IPS-15b (cell line): ENCODE measurements at regions not wholly inside any gene's neighbourhood (a gene's known extent, or its start where the extent isn't known, plus 50 kb on each side); places are given as distances from the start of the nearest gene placed in this dataset.

Experiments
- H3K27me3 ChIP-seq: one replicate; pipeline ENCODE4 v1.6.1; 2013; ENCODE audit warnings: low read length; ENCODE audit not compliant: control insufficient read depth, insufficient read depth
- H3K36me3 ChIP-seq: one replicate; pipeline ENCODE4 v1.6.1; 2013; ENCODE audit warnings: low read length; ENCODE audit not compliant: control insufficient read depth, insufficient read depth
- H3K4me1 ChIP-seq: one replicate; pipeline ENCODE4 v1.6.1; 2013; ENCODE audit warnings: mild to moderate bottlenecking, low read length; ENCODE audit not compliant: control insufficient read depth, insufficient read depth
- H3K4me3 ChIP-seq: one replicate; pipeline ENCODE4 v1.5.1; 2013; ENCODE audit warnings: low read depth, low read length
- H3K9ac ChIP-seq: one replicate; pipeline ENCODE4 v1.6.1; 2013; ENCODE audit warnings: low read depth, mild to moderate bottlenecking, low read length
- H3K9me3 ChIP-seq: one replicate; pipeline ENCODE4 v1.6.1; 2013; ENCODE audit warnings: mild to moderate bottlenecking, low read length; ENCODE audit not compliant: control insufficient read depth, insufficient read depth

DNA sequence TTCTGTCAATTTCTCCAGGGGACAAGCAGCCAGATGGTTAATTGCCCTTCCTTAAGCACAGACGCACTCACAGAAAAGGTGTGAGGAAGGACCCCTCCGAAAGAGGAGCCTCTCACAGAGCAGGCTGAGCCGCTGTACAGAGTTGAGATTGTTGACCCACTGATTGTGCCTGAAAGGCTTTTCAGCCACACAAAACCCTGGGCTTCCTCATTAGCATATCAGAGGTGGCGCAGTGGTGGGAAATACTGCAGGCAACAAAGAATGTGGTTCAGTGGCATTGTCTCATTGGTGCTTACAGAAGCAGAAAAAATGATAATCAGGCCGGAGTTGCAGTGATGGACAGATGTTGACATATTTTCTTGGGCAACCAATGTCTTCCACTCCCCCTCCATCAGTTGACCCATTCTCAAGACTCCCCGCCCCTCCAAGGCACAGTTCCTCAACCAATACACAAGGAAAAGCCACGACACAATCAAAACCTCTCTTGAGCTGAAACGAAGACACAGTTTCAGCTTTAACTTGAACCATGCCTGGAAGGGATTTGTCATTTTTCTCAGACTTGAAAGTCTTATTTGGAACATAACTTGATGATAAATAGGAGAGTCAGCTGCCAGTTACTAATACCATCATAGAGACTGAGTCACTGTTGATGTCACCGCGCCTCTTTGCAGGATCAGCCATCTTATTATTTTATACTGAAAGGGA is 53.1 kb downstream of the ATXN3L start:
- Histone ChIP-seq H3K4me3 (no peak overlapping the region), H3K36me3 (no peaks in the 10 kb centered on the region), H3K9ac (no peak overlapping the region), H3K9me3 (no peaks in the 10 kb centered on the region), H3K27me3 (no peaks in the 10 kb centered on the region), H3K4me1 (no peaks in the 10 kb centered on the region)

DNA sequence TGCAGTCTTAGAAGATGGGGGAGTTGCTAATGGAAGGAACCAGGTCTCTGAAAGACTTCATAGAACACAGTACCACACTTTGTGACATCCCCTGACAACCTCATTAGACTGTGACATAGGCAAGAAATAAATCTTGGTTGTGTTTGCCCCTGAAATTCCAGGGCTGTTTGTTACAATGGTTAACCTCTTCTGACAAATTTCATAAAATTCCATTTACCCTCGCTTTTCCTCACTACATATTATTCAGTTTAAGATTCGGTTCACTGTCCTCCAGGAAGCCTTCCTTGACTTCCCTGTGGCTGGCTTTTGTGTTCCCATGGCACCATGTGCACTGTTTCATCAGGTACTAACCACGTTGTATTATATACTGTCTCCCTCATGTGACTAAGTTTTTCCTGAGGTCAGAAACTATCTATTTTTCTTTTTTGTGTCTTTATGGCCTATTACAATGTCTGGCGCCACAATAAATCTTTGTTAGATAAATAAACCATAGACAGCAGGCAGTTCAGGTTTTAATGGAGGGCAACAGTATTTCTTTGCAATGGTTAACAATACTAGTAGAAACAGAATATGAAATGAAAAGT is 54.2 kb downstream of the ATXN3L start:
- Histone ChIP-seq H3K27me3 (no peaks in the 10 kb centered on the region), H3K9ac (no peak overlapping the region), H3K36me3 (no peaks in the 10 kb centered on the region), H3K4me1 (no peaks in the 10 kb centered on the region), H3K9me3 (no peaks in the 10 kb centered on the region), H3K4me3 (no peak overlapping the region)

DNA sequence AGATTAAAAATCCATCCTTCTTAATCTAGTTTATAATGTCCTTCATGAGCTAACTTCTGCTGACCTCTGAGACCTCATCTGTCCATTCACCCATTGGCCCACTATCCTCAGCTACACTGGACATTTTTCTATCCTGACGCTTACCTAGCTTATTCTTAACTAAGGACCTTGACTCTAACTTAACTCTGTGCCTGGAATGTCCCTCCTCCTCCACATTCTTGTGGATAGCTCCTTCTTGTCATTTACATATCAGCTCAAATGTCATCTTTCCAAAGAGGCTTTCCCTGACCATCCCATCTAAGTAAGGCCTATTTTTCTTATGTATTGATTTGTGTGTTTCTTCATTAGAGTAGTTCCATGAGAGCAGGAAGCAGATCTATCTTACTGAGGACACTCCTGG is 54.7 kb downstream of the ATXN3L start:
- H3K9me3 ChIP-seq = no peaks in the 10 kb centered on the region
- no peaks in the 10 kb centered on the region for H3K4me1 ChIP-seq
- no peak overlapping the region for H3K9ac ChIP-seq
- H3K27me3 ChIP-seq = no peaks in the 10 kb centered on the region
- H3K36me3 ChIP-seq = no peaks in the 10 kb centered on the region
- H3K4me3 ChIP-seq = no peak overlapping the region

- Histone ChIP-seq H3K4me3 (no peak overlapping the region), H3K9ac (no peak overlapping the region), H3K36me3 (no peaks in the 10 kb centered on the region), H3K4me1 (no peaks in the 10 kb centered on the region), H3K27me3 (no peaks in the 10 kb centered on the region), H3K9me3 (no peaks in the 10 kb centered on the region)
Measured at GRCh38 chrX:13263560-13264251, 56.1 kb downstream of the ATXN3L start.

GRCh38 chrX:13261348-13261747 is 58.5 kb downstream of the ATXN3L start:
- Histone ChIP-seq H3K4me1 (no peaks in the 10 kb centered on the region), H3K4me3 (no peak overlapping the region), H3K9ac (no peak overlapping the region), H3K36me3 (no peaks in the 10 kb centered on the region), H3K9me3 (no peaks in the 10 kb centered on the region), H3K27me3 (no peaks in the 10 kb centered on the region)

DNA sequence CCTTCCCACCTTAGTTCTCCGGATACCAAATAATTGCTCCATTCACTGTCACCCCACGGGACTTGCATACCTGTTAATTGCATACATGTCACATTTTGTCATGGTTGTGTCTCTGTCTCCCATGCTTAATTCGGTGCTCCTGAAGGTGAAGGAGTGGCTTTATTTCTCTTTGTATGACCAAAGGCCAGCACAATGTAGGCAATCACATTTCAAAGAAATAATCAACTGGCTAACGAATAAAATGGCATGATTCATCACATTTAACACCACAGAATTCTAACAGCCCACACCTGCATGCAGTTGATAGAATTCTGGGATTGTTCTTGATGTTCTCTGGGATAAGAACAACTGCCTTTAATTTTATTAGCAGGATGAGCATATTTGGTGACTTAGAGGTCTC is 59.3 kb downstream of the ATXN3L start:
- H3K9me3 ChIP-seq = no peaks in the 10 kb centered on the region
- no peaks in the 10 kb centered on the region for H3K27me3 ChIP-seq
- no peak overlapping the region for H3K4me3 ChIP-seq
- H3K36me3 ChIP-seq = no peaks in the 10 kb centered on the region
- H3K9ac ChIP-seq = no peak overlapping the region
- H3K4me1 ChIP-seq = no peaks in the 10 kb centered on the region

GRCh38 chrX:13258725-13259124 is 61.1 kb downstream of the ATXN3L start:
- no peaks in the 10 kb centered on the region for H3K4me1 ChIP-seq

GRCh38 chrX:13258052-13258444 is 61.8 kb downstream of the ATXN3L start:
- no peak overlapping the region for H3K4me3 ChIP-seq
- H3K9ac ChIP-seq = no peak overlapping the region
- H3K4me1 ChIP-seq = no peaks in the 10 kb centered on the region

More at GRCh38 chrX:13258725-13259124, 61.1 kb downstream of the ATXN3L start:
- H3K36me3 ChIP-seq = no peaks in the 10 kb centered on the region
- H3K27me3 ChIP-seq = no peaks in the 10 kb centered on the region
- H3K9me3 ChIP-seq = no peaks in the 10 kb centered on the region
- H3K4me3 ChIP-seq = no peak overlapping the region
- H3K9ac ChIP-seq = no peak overlapping the region

GRCh38 chrX:13257223-13258051 is 62.4 kb downstream of the ATXN3L start:
- Histone ChIP-seq H3K4me3 (no peak overlapping the region), H3K36me3 (no peaks in the 10 kb centered on the region), H3K9me3 (no peaks in the 10 kb centered on the region), H3K27me3 (no peaks in the 10 kb centered on the region), H3K4me1 (no peaks in the 10 kb centered on the region), H3K9ac (no peak overlapping the region)

More at GRCh38 chrX:13258052-13258444, 61.8 kb downstream of the ATXN3L start:
- Histone ChIP-seq H3K9me3 (no peaks in the 10 kb centered on the region), H3K27me3 (no peaks in the 10 kb centered on the region), H3K36me3 (no peaks in the 10 kb centered on the region)

DNA sequence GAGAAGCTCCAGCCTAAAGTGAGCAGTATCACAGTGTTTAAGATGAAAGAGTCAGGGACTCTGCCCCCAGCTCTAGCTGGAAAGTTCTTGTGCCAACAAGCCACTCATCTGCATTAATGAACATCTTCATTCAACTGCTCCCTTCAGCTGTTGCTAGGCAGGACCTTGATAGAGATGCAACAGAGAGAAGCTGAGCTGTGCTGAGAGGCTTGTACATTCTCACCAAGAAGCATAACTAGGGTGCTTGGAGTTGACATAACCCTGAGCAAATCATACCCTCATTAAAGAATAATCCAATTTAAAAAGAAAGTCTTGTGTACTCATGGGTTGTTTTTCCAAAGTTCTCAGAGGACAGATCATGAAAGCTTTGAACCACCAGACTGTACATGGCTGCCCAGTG is 63.2 kb downstream of the ATXN3L start:
- Histone ChIP-seq H3K27me3 (no peaks in the 10 kb centered on the region), H3K4me1 (no peaks in the 10 kb centered on the region), H3K4me3 (no peak overlapping the region), H3K36me3 (no peaks in the 10 kb centered on the region), H3K9ac (no peak overlapping the region), H3K9me3 (no peaks in the 10 kb centered on the region)

DNA sequence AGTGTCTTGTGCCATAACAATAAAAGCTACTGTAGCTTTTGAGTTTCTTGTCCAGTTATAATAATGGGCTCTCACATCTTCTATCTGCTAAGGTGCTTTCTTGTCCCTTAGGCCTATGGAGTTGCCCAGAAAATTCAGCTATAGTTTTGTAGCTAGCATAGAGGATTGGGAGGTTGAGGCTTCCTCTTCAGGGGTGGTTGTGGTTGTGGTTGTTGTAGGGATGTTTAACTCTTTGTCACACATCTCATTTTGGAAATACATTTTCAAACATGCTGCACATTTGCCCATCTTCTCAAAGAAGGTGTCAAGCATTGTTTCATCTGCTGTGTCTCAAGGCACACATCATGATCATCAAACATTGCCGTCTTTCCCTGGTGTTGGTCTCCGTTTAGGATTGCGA is 65.0 kb downstream of the ATXN3L start:
- Histone ChIP-seq H3K27me3 (no peaks in the 10 kb centered on the region), H3K36me3 (no peaks in the 10 kb centered on the region), H3K4me1 (no peaks in the 10 kb centered on the region), H3K9ac (no peak overlapping the region), H3K9me3 (no peaks in the 10 kb centered on the region), H3K4me3 (no peak overlapping the region)
